ENCODE measurements at regions not wholly inside any gene's neighbourhood (a gene's known extent, or its start where the extent isn't known, plus 50 kb on each side); places are given as distances from the start of the nearest gene placed in this dataset.

GRCh38 chr14:71592361-71592760 is 339.9 kb upstream of the RGS6 start:
- no peak for TF ChIP-seq YY1 (IDR thresholded peaks at IDR 0.05; ENCODE audit: insufficient read depth, insufficient read length)
- TF ChIP-seq ZNF274 (IDR thresholded peaks at IDR 0.05; ENCODE audit: low read depth, low read length), result no peak
